Pancreas (tissue), 10 donors: ENCODE measurements at regions not wholly inside any gene's neighbourhood (a gene's known extent, or its start where the extent isn't known, plus 50 kb on each side); places are given as distances from the start of the nearest gene placed in this dataset.

Experiments used
- ATAC-seq, 4 donors: fragments of 200-7000 bp; cut with Tn5 transposase; one replicate each; pipeline versions ENCODE4 v1.8.0 to v1.9.1; 2020; ENCODE audit warnings: mild to moderate bottlenecking in 4 of 4, moderate library complexity in 4 of 4
- DNase-seq, 6 donors: peaks; one replicate each; pipeline ENCODE4 v3.0.0-alpha.2; 2020
- FAIRE-seq: peaks from 2 replicates; lab custom pipeline; 2012; peaks lifted over from hg19 to GRCh38; lab: Jason Lieb, UNC
- H3K27ac ChIP-seq, 4 donors: fragments of 200-600 bp; sonication (generic); 1 replicate in 3 of 4; 2 replicates in 1 of 4; pipeline versions ENCODE4 v1.5.0 to v1.8.0; 2020
- H3K27me3 ChIP-seq, 4 donors: fragments of 200-600 bp; one replicate each; pipeline ENCODE4 v1.8.0; 2021
- H3K36me3 ChIP-seq, 3 donors: fragments of 200-600 bp; sonication (generic) in 1 of 3; one replicate each; pipeline versions ENCODE4 v1.5.0 to v1.8.0; 2020 to 2021
- H3K4me1 ChIP-seq, 3 donors: fragments of 200-600 bp; one replicate each; pipeline ENCODE4 v1.8.0; 2021
- H3K4me3 ChIP-seq, 4 donors: fragments of 200-600 bp; sonication (generic) in 2 of 4; one replicate each; pipeline versions ENCODE4 v1.5.0 to v1.8.0; 2020 to 2021
- H3K9me3 ChIP-seq, 4 donors: fragments of 200-600 bp; one replicate each; pipeline ENCODE4 v1.8.0; 2021
- CTCF ChIP-seq, 4 donors: fragments of 200-600 bp; sonication (generic) in 3 of 4; IDR thresholded peaks; one replicate each; pipeline versions ENCODE4 v1.5.0 to v1.8.0; 2021; ENCODE audit warnings: antibody characterized with exemption in 4 of 4
- WGBS, 2 donors: extraction: QIAGEN DNeasy Blood & Tissue Kit; methylation state at CpG; one replicate each; pipeline ENCODE4 v1.1.7; 2013; 5-methylcytosine and 5-hydroxymethylcytosine counted together
- intact Hi-C, 3 donors: fragments of 100-400 bp; cut with DNase I; formaldehyde crosslinking; loops; one replicate each; pipeline versions ENCODE4 v1.11.1 to v1.14.2; 2022
- donor health status: healthy with polysubstance abuse.
- donor health status: DM: no; HTN: no; CAD: no; lungs with moderate emphysema.
- donor health status: DM: no; HTN: no; CAD: no.
- donor health status: control.
- donor health status: control.
- donor health status: Bipolar disorder and iron deficiency.
- donor health status: DM: yes; HTN: yes; CAD: no.
- donor health status: DM: no; HTN: no; CAD: no.
- donor health status: DM: no; HTN: no; CAD: no.
- donor health status: DM: yes; HTN: yes; CAD: no.

- intact Hi-C loops = no loop called here
- no peaks in the 10 kb centered on the region for H3K4me1 ChIP-seq
- no peaks in the 10 kb centered on the region for H3K27me3 ChIP-seq
- FAIRE-seq (no peak), ATAC-seq (no peak), DNase-seq (no peak)
- no peaks in the 10 kb centered on the region for H3K36me3 ChIP-seq
- no peaks in the 10 kb centered on the region for H3K9me3 ChIP-seq
- H3K4me3 ChIP-seq = no peak overlapping the region
- no peak overlapping the region for H3K27ac ChIP-seq
- WGBS, 2 donors = 63% methylated on average over 8 of the region's 8 CpGs
- TF ChIP-seq CTCF (IDR thresholded peaks at IDR 0.05) = no peak
These were observed 511.4 kb upstream of the TPK1 start for GRCh38 chr7:145347271-145347670.

GRCh38 chr7:145339319-145339718 is 503.5 kb upstream of the TPK1 start:
- intact Hi-C loops = no loop called here
- Histone ChIP-seq H3K36me3 (no peaks in the 10 kb centered on the region), H3K4me3 (no peak overlapping the region), H3K27ac (no peak overlapping the region), H3K9me3 (no peaks in the 10 kb centered on the region), H3K27me3 (no peaks in the 10 kb centered on the region), H3K4me1 (no peaks in the 10 kb centered on the region)
- ATAC-seq (no peak), FAIRE-seq (no peak), DNase-seq (no peak)
- WGBS, 2 donors = 56 to 59% methylated on average over 2 of the region's 2 CpGs
- TF ChIP-seq CTCF (IDR thresholded peaks at IDR 0.05) = no peak

GRCh38 chr7:145331522-145331921 is 495.7 kb upstream of the TPK1 start:
- WGBS, 2 donors = 59 to 67% methylated on average over 7 of the region's 7 CpGs
- H3K4me1 ChIP-seq = no peaks in the 10 kb centered on the region
- ATAC-seq (no peak), FAIRE-seq (no peak), DNase-seq (no peak)
- intact Hi-C loops = no loop called here
- no peak overlapping the region for H3K27ac ChIP-seq
- no peak for TF ChIP-seq CTCF (IDR thresholded peaks at IDR 0.05)
- H3K27me3 ChIP-seq = no peaks in the 10 kb centered on the region
- no peak overlapping the region for H3K4me3 ChIP-seq
- no peaks in the 10 kb centered on the region for H3K9me3 ChIP-seq
- no peaks in the 10 kb centered on the region for H3K36me3 ChIP-seq

- intact Hi-C loops = no loop called here
- DNase-seq (no peak), ATAC-seq (no peak), FAIRE-seq (no peak)
- no peaks in the 10 kb centered on the region for H3K9me3 ChIP-seq
- no peaks in the 10 kb centered on the region for H3K4me1 ChIP-seq
- WGBS, 2 donors = 16 to 23% methylated on average over 2 of the region's 2 CpGs
- H3K27me3 ChIP-seq = no peaks in the 10 kb centered on the region
- H3K27ac ChIP-seq = no peak overlapping the region
- H3K4me3 ChIP-seq = no peak overlapping the region
- no peak for TF ChIP-seq CTCF (IDR thresholded peaks at IDR 0.05)
- no peaks in the 10 kb centered on the region for H3K36me3 ChIP-seq
These were observed 495.2 kb upstream of the TPK1 start for GRCh38 chr7:145331076-145331475.

GRCh38 chr7:145327646-145328045 is 491.8 kb upstream of the TPK1 start:
- no peak for TF ChIP-seq CTCF (IDR thresholded peaks at IDR 0.05)
- no peaks in the 10 kb centered on the region for H3K9me3 ChIP-seq
- 57 to 65% methylated on average over 1 of the region's 1 CpG for WGBS, 2 donors
- H3K4me3 ChIP-seq = no peak overlapping the region
- no peak for FAIRE-seq
- no peaks in the 10 kb centered on the region for H3K36me3 ChIP-seq
- no peak for DNase-seq
- no peaks in the 10 kb centered on the region for H3K27me3 ChIP-seq
- intact Hi-C loops = no loop called here
- no peaks in the 10 kb centered on the region for H3K4me1 ChIP-seq
- no peak for ATAC-seq
- no peak overlapping the region for H3K27ac ChIP-seq
